Fibroblast of lung (primary cell): ENCODE measurements at regions not wholly inside any gene's neighbourhood (a gene's known extent, or its start where the extent isn't known, plus 50 kb on each side); places are given as distances from the start of the nearest gene placed in this dataset.

Source experiments
- DNase-seq, 2 donors: peaks; one replicate each; pipeline versions ENCODE4 v3.0.0 to v3.0.0-alpha.2; 2010; ENCODE audit warnings: low read depth in 2 of 2
- H2AFZ ChIP-seq: 2 replicates; pipeline ENCODE4 v1.5.1; 2012; ENCODE audit warnings: low read length, control low read depth, inconsistent platforms
- H3K27ac ChIP-seq: 2 replicates; pipeline ENCODE4 v1.5.1; 2011; ENCODE audit warnings: low read length, control low read depth; ENCODE audit not compliant: insufficient read depth
- H3K27me3 ChIP-seq: 2 replicates; pipeline ENCODE4 v1.5.1; 2011; ENCODE audit warnings: mild to moderate bottlenecking, low read length; ENCODE audit not compliant: control insufficient read depth, insufficient read depth
- H3K36me3 ChIP-seq: 2 replicates; pipeline ENCODE4 v1.5.1; 2011; ENCODE audit warnings: low read length; ENCODE audit not compliant: control insufficient read depth, insufficient read depth
- H3K4me1 ChIP-seq: 2 replicates; pipeline ENCODE4 v1.5.1; 2011; ENCODE audit warnings: low read length; ENCODE audit not compliant: control insufficient read depth, insufficient read depth; ENCODE audit errors: extremely low read depth
- H3K4me2 ChIP-seq: 2 replicates; pipeline ENCODE4 v1.5.1; 2011; ENCODE audit warnings: low read length, control low read depth; ENCODE audit not compliant: insufficient read depth; ENCODE audit errors: extremely low read depth
- H3K4me3 ChIP-seq, 4 experiments: fragments of 200-600 bp in 1 of 4; sonication (generic) in 1 of 4; replicated peaks in 1 of 4; 2 replicates each; pipeline ENCODE4 v1.5.1; 2011 to 2016; ENCODE audit warnings: low read length in 4 of 4, low read depth in 3 of 4, mild to moderate bottlenecking in 3 of 4, control low read depth in 2 of 4, inconsistent platforms in 1 of 4, mixed read lengths in 1 of 4; ENCODE audit not compliant: insufficient read depth in 1 of 4; ENCODE audit errors: control extremely low read depth in 1 of 4
- H3K79me2 ChIP-seq: 2 replicates; pipeline ENCODE4 v1.5.1; 2012; ENCODE audit warnings: mild to moderate bottlenecking, low read length, inconsistent platforms; ENCODE audit not compliant: control insufficient read depth, insufficient read depth
- H3K9ac ChIP-seq: 2 replicates; pipeline ENCODE4 v1.5.1; 2011; ENCODE audit warnings: mild to moderate bottlenecking, low read length, control low read depth; ENCODE audit not compliant: insufficient read depth
- H3K9me3 ChIP-seq: 2 replicates; pipeline ENCODE4 v1.5.1; 2012; ENCODE audit warnings: low read depth, low read length; ENCODE audit not compliant: control insufficient read depth, insufficient read depth
- H4K20me1 ChIP-seq: 2 replicates; pipeline ENCODE4 v1.5.1; 2011; ENCODE audit warnings: low read length; ENCODE audit not compliant: control insufficient read depth, insufficient read depth; ENCODE audit errors: extremely low read depth
- EZH2 ChIP-seq: IDR thresholded peaks from 2 replicates; pipeline ENCODE4 v1.5.1; 2012; ENCODE audit warnings: low read length, control low read depth, mild to moderate bottlenecking; ENCODE audit errors: missing control alignments
- TF ChIP-seq, protein P1 (sequence below), 2 donors: IDR thresholded peaks in 1 of 2; conservative IDR thresholded peaks in 1 of 2; 1 replicate in 1 of 2; 2 replicates in 1 of 2; pipeline ENCODE4 v1.5.1; 2011 to 2012; ENCODE audit warnings: low read length in 2 of 2, control low read depth in 1 of 2, inconsistent platforms in 1 of 2, low read depth in 1 of 2, mild to moderate bottlenecking in 1 of 2

DNA sequence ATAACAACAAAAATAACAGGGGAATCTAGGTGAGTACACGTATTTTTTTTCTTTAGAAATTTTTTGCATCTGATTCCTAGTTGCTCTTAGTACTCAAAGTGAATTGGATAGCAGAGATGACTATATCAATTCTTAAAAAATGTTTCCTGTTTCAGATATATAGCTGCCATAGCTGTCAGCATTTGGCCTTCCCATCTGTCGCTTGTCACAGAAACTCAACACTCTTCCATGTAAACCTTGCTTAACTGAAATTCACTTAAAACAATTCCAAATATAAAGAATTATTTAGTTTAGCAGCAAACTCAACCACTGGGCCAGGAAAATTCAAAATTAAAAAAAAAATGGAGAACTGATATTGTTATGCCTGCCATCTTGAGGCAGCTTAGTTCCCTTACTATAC is 807.5 kb downstream of the IGSF11 start:
- H4K20me1 ChIP-seq, result no peaks in the 10 kb centered on the region
- no peaks in the 10 kb centered on the region for H3K79me2 ChIP-seq
- H3K36me3 ChIP-seq, result no peaks in the 10 kb centered on the region
- H3K4me3 ChIP-seq, result no peak overlapping the region
- no peak overlapping the region for H2AFZ ChIP-seq
- H3K4me2 ChIP-seq, result no peak overlapping the region
- H3K27ac ChIP-seq, result no peak overlapping the region
- no peak for DNase-seq
- TF ChIP-seq, protein P1, sequence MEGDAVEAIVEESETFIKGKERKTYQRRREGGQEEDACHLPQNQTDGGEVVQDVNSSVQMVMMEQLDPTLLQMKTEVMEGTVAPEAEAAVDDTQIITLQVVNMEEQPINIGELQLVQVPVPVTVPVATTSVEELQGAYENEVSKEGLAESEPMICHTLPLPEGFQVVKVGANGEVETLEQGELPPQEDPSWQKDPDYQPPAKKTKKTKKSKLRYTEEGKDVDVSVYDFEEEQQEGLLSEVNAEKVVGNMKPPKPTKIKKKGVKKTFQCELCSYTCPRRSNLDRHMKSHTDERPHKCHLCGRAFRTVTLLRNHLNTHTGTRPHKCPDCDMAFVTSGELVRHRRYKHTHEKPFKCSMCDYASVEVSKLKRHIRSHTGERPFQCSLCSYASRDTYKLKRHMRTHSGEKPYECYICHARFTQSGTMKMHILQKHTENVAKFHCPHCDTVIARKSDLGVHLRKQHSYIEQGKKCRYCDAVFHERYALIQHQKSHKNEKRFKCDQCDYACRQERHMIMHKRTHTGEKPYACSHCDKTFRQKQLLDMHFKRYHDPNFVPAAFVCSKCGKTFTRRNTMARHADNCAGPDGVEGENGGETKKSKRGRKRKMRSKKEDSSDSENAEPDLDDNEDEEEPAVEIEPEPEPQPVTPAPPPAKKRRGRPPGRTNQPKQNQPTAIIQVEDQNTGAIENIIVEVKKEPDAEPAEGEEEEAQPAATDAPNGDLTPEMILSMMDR (conservative IDR thresholded peaks at IDR 0.05 in 1 of 2, IDR thresholded peaks at IDR 0.05 in 1 of 2; ENCODE audit: low read depth in 1 of 2, low read length in 2 of 2), result no peak
- no peak for TF ChIP-seq EZH2
- no peak overlapping the region for H3K9ac ChIP-seq
- H3K4me1 ChIP-seq, result no peaks in the 10 kb centered on the region
- no peaks in the 10 kb centered on the region for H3K9me3 ChIP-seq
- H3K27me3 ChIP-seq, result no peaks in the 10 kb centered on the region

DNA sequence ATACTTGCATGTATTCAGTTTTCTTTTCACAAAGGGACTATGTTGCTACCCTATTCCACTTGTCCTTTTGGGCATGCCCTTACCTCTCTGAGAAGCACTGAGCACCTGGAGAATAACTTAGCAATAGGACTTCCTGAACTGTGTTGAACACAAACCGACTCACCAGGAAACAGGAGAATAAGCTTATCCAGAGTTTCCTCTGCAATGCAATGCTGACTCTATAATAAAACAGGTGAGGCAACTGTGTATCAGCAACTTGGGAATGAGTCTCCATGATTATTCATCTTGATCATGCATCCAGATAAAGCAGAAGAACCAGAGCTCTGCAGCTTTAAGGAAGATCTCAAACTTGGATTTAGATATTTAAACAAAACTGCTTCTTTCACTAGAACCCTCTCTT is 806.5 kb downstream of the IGSF11 start:
- TF ChIP-seq EZH2, result no peak
- TF ChIP-seq, protein P1 (conservative IDR thresholded peaks at IDR 0.05 in 1 of 2, IDR thresholded peaks at IDR 0.05 in 1 of 2; ENCODE audit: low read depth in 1 of 2, low read length in 2 of 2), result no peak
- no peak for DNase-seq
- H3K9ac ChIP-seq, result no peak overlapping the region
- no peaks in the 10 kb centered on the region for H3K79me2 ChIP-seq
- H3K9me3 ChIP-seq, result no peaks in the 10 kb centered on the region
- no peaks in the 10 kb centered on the region for H4K20me1 ChIP-seq
- no peak overlapping the region for H3K27ac ChIP-seq
- H3K4me2 ChIP-seq, result no peak overlapping the region
- no peak overlapping the region for H3K4me3 ChIP-seq
- no peak overlapping the region for H2AFZ ChIP-seq
- no peaks in the 10 kb centered on the region for H3K27me3 ChIP-seq
- no peaks in the 10 kb centered on the region for H3K4me1 ChIP-seq
- H3K36me3 ChIP-seq, result no peaks in the 10 kb centered on the region

DNA sequence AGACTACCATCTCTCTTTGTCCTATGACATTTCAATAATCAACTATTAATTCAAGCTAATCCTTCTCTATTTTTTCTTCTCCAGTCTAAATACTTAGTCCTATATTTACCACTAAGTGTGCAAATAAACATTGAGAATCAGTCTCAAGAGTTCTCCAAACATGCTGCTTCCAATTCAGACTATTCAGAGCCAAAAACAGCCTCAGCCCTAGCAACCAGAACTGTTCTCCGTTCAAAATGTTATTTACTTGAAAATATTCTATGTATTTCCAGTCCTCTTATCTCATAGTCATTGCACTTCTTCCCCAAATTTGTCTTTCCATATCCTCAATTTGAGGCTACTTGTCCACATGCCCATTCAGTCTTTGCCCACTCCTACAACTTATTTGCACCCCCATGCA is 805.5 kb downstream of the IGSF11 start:
- Histone ChIP-seq H3K27me3 (no peaks in the 10 kb centered on the region), H3K4me3 (no peak overlapping the region), H3K4me1 (no peaks in the 10 kb centered on the region), H3K4me2 (no peak overlapping the region), H3K27ac (no peak overlapping the region), H3K79me2 (no peaks in the 10 kb centered on the region), H2AFZ (no peak overlapping the region), H3K9me3 (no peaks in the 10 kb centered on the region), H3K36me3 (no peaks in the 10 kb centered on the region), H4K20me1 (no peaks in the 10 kb centered on the region), H3K9ac (no peak overlapping the region)
- DNase-seq, result no peak
- TF ChIP-seq EZH2, result no peak
- TF ChIP-seq, protein P1 (conservative IDR thresholded peaks at IDR 0.05 in 1 of 2, IDR thresholded peaks at IDR 0.05 in 1 of 2; ENCODE audit: low read depth in 1 of 2, low read length in 2 of 2), result no peak
